Trophoblast cell (in vitro differentiated cells and primary cell): ENCODE measurements at regions not wholly inside any gene's neighbourhood (a gene's known extent, or its start where the extent isn't known, plus 50 kb on each side); places are given as distances from the start of the nearest gene placed in this dataset.

Source experiments
- DNase-seq, 2 donors: peaks; one replicate each; pipeline ENCODE4 v3.0.0-alpha.2; 2016
- H2AFZ ChIP-seq: 2 replicates; pipeline ENCODE4 v1.6.1; 2013; ENCODE audit warnings: low read length, moderate library complexity, mild to moderate bottlenecking; ENCODE audit not compliant: insufficient read depth, poor library complexity
- H2AK5ac ChIP-seq: 2 replicates; pipeline ENCODE4 v1.6.1; 2013; ENCODE audit warnings: mild to moderate bottlenecking, low read length
- H2BK120ac ChIP-seq: 2 replicates; pipeline ENCODE4 v1.6.1; 2013; ENCODE audit warnings: low read length, mild to moderate bottlenecking, moderate library complexity; ENCODE audit not compliant: insufficient read depth, poor library complexity
- H2BK12ac ChIP-seq: 2 replicates; pipeline ENCODE4 v1.6.1; 2013; ENCODE audit warnings: mild to moderate bottlenecking, low read length, moderate library complexity
- H2BK5ac ChIP-seq: 2 replicates; pipeline ENCODE4 v1.6.1; 2013; ENCODE audit warnings: low read length, low read depth, moderate library complexity, mild to moderate bottlenecking; ENCODE audit not compliant: poor library complexity
- H3K14ac ChIP-seq: 2 replicates; pipeline ENCODE4 v1.6.1; 2013; ENCODE audit warnings: mild to moderate bottlenecking, low read length
- H3K18ac ChIP-seq: 2 replicates; pipeline ENCODE4 v1.6.1; 2013; ENCODE audit warnings: mild to moderate bottlenecking, low read length
- H3K23ac ChIP-seq: 2 replicates; pipeline ENCODE4 v1.6.1; 2013; ENCODE audit warnings: low read length
- H3K27ac ChIP-seq: 2 replicates; pipeline ENCODE4 v1.5.1; 2013; ENCODE audit warnings: low read depth, mild to moderate bottlenecking, inconsistent platforms, low read length, moderate library complexity
- H3K27me3 ChIP-seq: 2 replicates; pipeline ENCODE4 v1.6.1; 2013; ENCODE audit warnings: inconsistent platforms, mild to moderate bottlenecking, low read length, moderate library complexity; ENCODE audit not compliant: insufficient read depth
- H3K36me3 ChIP-seq, 2 experiments: 1 replicate in 1 of 2; 2 replicates in 1 of 2; pipeline ENCODE4 v1.6.1; 2013; ENCODE audit warnings: low read length in 2 of 2, mild to moderate bottlenecking in 2 of 2, moderate library complexity in 1 of 2; ENCODE audit not compliant: insufficient read depth in 2 of 2, control insufficient read depth in 1 of 2
- H3K4ac ChIP-seq: 2 replicates; pipeline ENCODE4 v1.6.1; 2013; ENCODE audit warnings: low read depth, mild to moderate bottlenecking, low read length, moderate library complexity
- H3K4me1 ChIP-seq, 2 experiments: 1 replicate in 1 of 2; 2 replicates in 1 of 2; pipeline ENCODE4 v1.6.1; 2013; ENCODE audit warnings: low read length in 2 of 2, mild to moderate bottlenecking in 2 of 2, moderate library complexity in 1 of 2; ENCODE audit not compliant: insufficient read depth in 2 of 2, control insufficient read depth in 1 of 2
- H3K4me2 ChIP-seq: 2 replicates; pipeline ENCODE4 v1.6.1; 2013; ENCODE audit warnings: inconsistent platforms, mild to moderate bottlenecking, low read length, moderate library complexity
- H3K4me3 ChIP-seq: 2 replicates; pipeline ENCODE4 v1.5.1; 2013; ENCODE audit warnings: mild to moderate bottlenecking, low read depth, low read length, inconsistent platforms
- H3K79me1 ChIP-seq: one replicate; pipeline ENCODE4 v1.6.1; 2013; ENCODE audit warnings: low read length
- H3K79me2 ChIP-seq: 2 replicates; pipeline ENCODE4 v1.6.1; 2013; ENCODE audit warnings: low read length, mild to moderate bottlenecking; ENCODE audit not compliant: control insufficient read depth, insufficient read depth, poor library complexity
- H3K9ac ChIP-seq: 2 replicates; pipeline ENCODE4 v1.6.1; 2013; ENCODE audit warnings: mild to moderate bottlenecking, low read length
- H3K9me3 ChIP-seq: 2 replicates; pipeline ENCODE4 v1.6.1; 2013; ENCODE audit warnings: low read depth, mild to moderate bottlenecking, control low read depth, inconsistent platforms, low read length; ENCODE audit not compliant: insufficient read depth
- H4K12ac ChIP-seq: 2 replicates; pipeline ENCODE4 v1.6.1; 2013; ENCODE audit warnings: low read depth, mild to moderate bottlenecking, low read length, moderate library complexity
- H4K8ac ChIP-seq: 2 replicates; pipeline ENCODE4 v1.6.1; 2013; ENCODE audit warnings: low read depth, mild to moderate bottlenecking, low read length, moderate library complexity
- H4K91ac ChIP-seq: one replicate; pipeline ENCODE4 v1.6.1; 2013; ENCODE audit warnings: low read depth, mild to moderate bottlenecking, low read length, moderate library complexity
- WGBS: extraction: QIAGEN DNeasy Blood & Tissue Kit; methylation state at CpG from one replicate; pipeline ENCODE4 v1.1.7; 2013; ENCODE audit warnings: missing lambda C conversion rate; ENCODE audit not compliant: insufficient read length, insufficient coverage; ENCODE audit errors: extremely low coverage; 5-methylcytosine and 5-hydroxymethylcytosine counted together

DNA sequence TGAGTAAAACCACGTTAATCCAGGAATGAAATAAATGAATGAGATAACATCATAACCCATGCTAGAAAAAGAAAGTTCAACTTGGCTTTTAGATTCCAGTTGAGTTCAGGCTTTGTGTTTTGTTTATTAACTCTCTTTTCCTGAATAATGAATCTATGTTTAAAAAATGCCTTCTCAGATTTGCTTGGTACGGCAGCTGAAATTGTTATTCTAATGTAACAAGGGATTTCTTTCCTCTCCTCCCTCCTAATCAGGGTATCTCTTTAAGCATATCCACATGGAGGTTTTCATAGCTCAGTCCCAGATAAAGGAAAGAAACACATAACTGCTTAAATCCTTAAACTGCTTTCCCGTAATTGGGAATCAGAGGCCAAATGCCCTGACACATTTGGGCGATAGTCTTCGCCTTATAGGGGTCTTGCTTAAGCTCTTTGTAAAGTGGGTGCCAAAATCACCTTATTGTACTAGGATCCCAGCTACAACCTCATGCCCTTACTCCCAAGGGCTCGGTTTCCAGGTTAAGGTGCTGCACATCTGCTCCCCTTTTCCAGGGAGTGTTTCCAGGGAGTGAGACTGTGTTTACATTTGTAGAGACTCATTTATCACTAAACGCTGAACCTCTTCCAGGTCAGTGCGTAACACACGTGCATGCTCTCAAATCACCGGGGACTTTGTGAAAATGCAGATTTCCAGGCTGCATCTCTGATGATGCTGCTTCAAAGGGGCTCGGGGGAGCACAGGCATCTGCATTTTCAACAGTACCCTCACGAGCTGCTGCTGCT, 142.8 kb upstream of the FOXF1 start:
- Histone ChIP-seq H2AK5ac (no peak overlapping the region), H3K9me3 (peaks cover under 1% of the 10 kb centered on the region), H3K36me3 (no peaks in the 10 kb centered on the region), H3K4me3 (no peak overlapping the region), H3K79me2 (no peaks in the 10 kb centered on the region), H3K4me2 (no peak overlapping the region), H2AFZ (no peak overlapping the region), H2BK120ac (no peak overlapping the region), H2BK5ac (no peak overlapping the region), H3K4me1 (no peaks in the 10 kb centered on the region), H4K8ac (no peak overlapping the region), H3K27me3 (no peaks in the 10 kb centered on the region), H4K91ac (no peak overlapping the region), H3K27ac (no peak overlapping the region), H2BK12ac (no peak overlapping the region), H3K4ac (no peak overlapping the region), H3K9ac (no peak overlapping the region), H3K14ac (no peak overlapping the region), H4K12ac (no peak overlapping the region), H3K23ac (no peak overlapping the region), H3K79me1 (no peaks in the 10 kb centered on the region), H3K18ac (no peak overlapping the region)
- no CpG with 5 or more reads among the region's 12 CpGs for WGBS
- no peak for DNase-seq

DNA sequence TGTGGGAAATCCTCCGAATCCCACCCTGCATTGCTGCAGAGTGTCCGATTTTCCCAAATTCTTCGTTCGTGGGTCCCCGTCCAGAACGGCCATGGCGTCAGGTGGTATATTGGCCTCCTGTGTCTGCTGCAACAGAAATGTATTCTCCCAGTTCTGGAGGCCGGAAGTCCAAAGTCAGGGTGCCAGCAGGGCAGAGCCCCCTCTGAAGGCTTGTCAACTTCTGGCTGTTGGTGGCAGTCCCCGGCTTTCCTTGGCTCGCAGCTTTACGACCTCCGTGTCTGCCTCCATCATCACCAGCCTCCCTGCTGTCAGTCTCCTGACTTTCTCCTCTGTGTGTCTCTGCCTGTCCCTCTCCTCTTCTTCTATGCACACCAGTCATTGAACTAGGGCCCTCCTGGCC, 142.1 kb upstream of the FOXF1 start:
- H3K4ac ChIP-seq, result no peak overlapping the region
- WGBS, result no CpG with 5 or more reads among the region's 12 CpGs
- H3K9ac ChIP-seq, result no peak overlapping the region
- no peaks in the 10 kb centered on the region for H3K79me2 ChIP-seq
- no peak overlapping the region for H2BK120ac ChIP-seq
- no peak overlapping the region for H4K91ac ChIP-seq
- H3K23ac ChIP-seq, result no peak overlapping the region
- H3K9me3 ChIP-seq, result peaks cover 5% of the 10 kb centered on the region
- no peaks in the 10 kb centered on the region for H3K4me1 ChIP-seq
- H2AFZ ChIP-seq, result no peak overlapping the region
- H3K79me1 ChIP-seq, result no peaks in the 10 kb centered on the region
- H2BK5ac ChIP-seq, result no peak overlapping the region
- H3K14ac ChIP-seq, result no peak overlapping the region
- H3K27ac ChIP-seq, result no peak overlapping the region
- H3K36me3 ChIP-seq, result no peaks in the 10 kb centered on the region
- no peak overlapping the region for H3K4me2 ChIP-seq
- H4K12ac ChIP-seq, result no peak overlapping the region
- no peak overlapping the region for H3K18ac ChIP-seq
- no peak for DNase-seq
- no peak overlapping the region for H4K8ac ChIP-seq
- no peaks in the 10 kb centered on the region for H3K27me3 ChIP-seq
- no peak overlapping the region for H2BK12ac ChIP-seq
- H2AK5ac ChIP-seq, result no peak overlapping the region
- no peak overlapping the region for H3K4me3 ChIP-seq

DNA sequence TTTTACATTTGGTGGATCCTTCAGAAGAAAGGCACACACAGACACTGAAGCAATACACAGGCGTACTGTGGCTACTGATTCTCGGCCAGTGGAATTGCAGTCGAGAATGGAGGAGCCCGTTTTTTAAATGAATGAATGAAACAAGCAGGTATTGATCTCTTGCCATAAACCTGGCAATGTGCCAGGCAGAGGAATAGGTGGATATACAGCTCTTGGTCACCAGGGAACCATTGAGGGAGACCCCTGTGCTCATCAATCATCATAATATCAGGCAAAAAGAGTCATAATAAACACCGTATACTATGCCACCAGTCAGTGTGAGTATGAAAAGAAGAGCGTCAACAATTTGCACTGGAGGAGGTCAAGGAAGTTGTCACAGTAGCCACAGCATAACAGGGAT, 140.3 kb upstream of the FOXF1 start:
- Histone ChIP-seq H2BK120ac (no peak overlapping the region), H2AFZ (no peak overlapping the region), H3K9ac (no peak overlapping the region), H3K9me3 (peaks cover 11% of the 10 kb centered on the region), H4K12ac (no peak overlapping the region), H3K14ac (no peak overlapping the region), H3K36me3 (no peaks in the 10 kb centered on the region), H3K4ac (no peak overlapping the region), H4K91ac (no peak overlapping the region), H3K18ac (no peak overlapping the region), H3K27ac (no peak overlapping the region), H3K4me3 (no peak overlapping the region), H3K27me3 (no peaks in the 10 kb centered on the region), H2AK5ac (no peak overlapping the region), H3K79me1 (no peaks in the 10 kb centered on the region), H2BK12ac (no peak overlapping the region), H3K79me2 (no peaks in the 10 kb centered on the region), H3K23ac (no peak overlapping the region), H3K4me2 (no peak overlapping the region), H3K4me1 (no peaks in the 10 kb centered on the region), H4K8ac (no peak overlapping the region), H2BK5ac (no peak overlapping the region)
- WGBS, result no CpG with 5 or more reads among the region's 6 CpGs
- no peak for DNase-seq

DNA sequence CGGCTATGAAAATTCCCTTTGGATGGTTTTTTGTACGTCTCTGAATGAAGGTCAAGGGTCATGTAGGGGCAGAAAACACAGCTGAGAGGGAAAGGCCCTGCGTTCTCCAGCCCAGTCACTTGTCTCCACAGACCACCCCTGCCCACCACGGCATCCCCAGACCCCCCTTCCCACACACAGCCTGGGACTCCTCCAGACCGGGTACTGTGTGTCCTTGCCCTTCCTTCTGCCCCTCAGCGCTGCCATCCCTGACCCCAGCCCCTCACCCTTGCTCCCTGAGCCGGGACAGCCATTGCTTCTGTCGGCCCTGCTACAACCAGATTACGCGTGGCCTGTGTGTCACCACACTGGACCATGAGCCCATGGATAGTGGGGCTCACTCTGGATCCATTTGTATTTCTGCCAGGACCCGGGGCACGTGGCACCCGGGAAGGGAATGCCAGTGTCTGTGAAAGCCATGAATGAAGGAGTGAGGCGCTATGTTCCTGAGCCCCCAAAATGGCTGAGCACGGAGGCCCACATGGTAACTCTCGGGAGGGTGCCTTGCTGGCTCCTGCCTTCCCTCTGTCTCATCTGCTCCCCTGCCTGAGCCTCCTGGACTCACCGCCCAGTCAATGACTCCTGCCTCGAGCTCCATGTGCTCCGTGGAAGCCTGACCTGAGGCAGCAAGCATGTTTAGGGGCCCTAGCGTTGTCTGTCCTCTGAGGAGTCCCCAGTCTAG, 139.1 kb upstream of the FOXF1 start:
- H2BK12ac ChIP-seq, result no peak overlapping the region
- no CpG with 5 or more reads among the region's 20 CpGs for WGBS
- H4K12ac ChIP-seq, result no peak overlapping the region

More for the DNA sequence above, 139.1 kb upstream of the FOXF1 start:
- Histone ChIP-seq H4K91ac (no peak overlapping the region), H3K79me2 (no peaks in the 10 kb centered on the region), H3K36me3 (no peaks in the 10 kb centered on the region), H3K14ac (no peak overlapping the region), H3K4me2 (no peak overlapping the region), H3K4ac (no peak overlapping the region), H3K27me3 (no peaks in the 10 kb centered on the region), H3K79me1 (no peaks in the 10 kb centered on the region), H2BK5ac (no peak overlapping the region), H3K9me3 (peaks cover 11% of the 10 kb centered on the region), H3K9ac (no peak overlapping the region), H3K23ac (no peak overlapping the region), H3K4me3 (no peak overlapping the region), H4K8ac (no peak overlapping the region), H3K4me1 (no peaks in the 10 kb centered on the region), H3K18ac (no peak overlapping the region), H2BK120ac (no peak overlapping the region), H3K27ac (no peak overlapping the region), H2AK5ac (no peak overlapping the region), H2AFZ (no peak overlapping the region)
- no peak for DNase-seq
